KOPT-K1 (cell line): ENCODE measurements at regions not wholly inside any gene's neighbourhood (a gene's known extent, or its start where the extent isn't known, plus 50 kb on each side); places are given as distances from the start of the nearest gene placed in this dataset.

ENCODE experiments used
- H3K27ac ChIP-seq: fragments of 200-600 bp; sonication (generic); 2 replicates; pipeline ENCODE4 v1.5.1; 2016; ENCODE audit warnings: antibody characterized with exemption, mild to moderate bottlenecking, low read depth, low read length; ENCODE audit not compliant: poor library complexity, severe bottlenecking
- H3K36me3 ChIP-seq: fragments of 200-600 bp; sonication (generic); 2 replicates; pipeline ENCODE4 v1.5.1; 2017; ENCODE audit warnings: antibody characterized with exemption, mild to moderate bottlenecking, low read length, moderate library complexity; ENCODE audit not compliant: insufficient read depth
- H3K9me3 ChIP-seq: fragments of 200-600 bp; sonication (generic); 2 replicates; pipeline ENCODE4 v1.5.1; 2017; ENCODE audit warnings: antibody characterized with exemption, low read length, mild to moderate bottlenecking; ENCODE audit not compliant: insufficient read depth, poor library complexity, severe bottlenecking

- H3K36me3 ChIP-seq: no peaks in the 10 kb centered on the region
- no peaks in the 10 kb centered on the region for H3K9me3 ChIP-seq
These were observed 135.4 kb upstream of the GGTLC1 start for GRCh38 chr20:24124003-24124402.

GRCh38 chr20:24118441-24119175, 130.0 kb upstream of the GGTLC1 start:
- Histone ChIP-seq H3K9me3 (no peaks in the 10 kb centered on the region), H3K36me3 (no peaks in the 10 kb centered on the region), H3K27ac (no peak overlapping the region)

More at GRCh38 chr20:24124003-24124402, 135.4 kb upstream of the GGTLC1 start:
- H3K27ac ChIP-seq: no peak overlapping the region

DNA sequence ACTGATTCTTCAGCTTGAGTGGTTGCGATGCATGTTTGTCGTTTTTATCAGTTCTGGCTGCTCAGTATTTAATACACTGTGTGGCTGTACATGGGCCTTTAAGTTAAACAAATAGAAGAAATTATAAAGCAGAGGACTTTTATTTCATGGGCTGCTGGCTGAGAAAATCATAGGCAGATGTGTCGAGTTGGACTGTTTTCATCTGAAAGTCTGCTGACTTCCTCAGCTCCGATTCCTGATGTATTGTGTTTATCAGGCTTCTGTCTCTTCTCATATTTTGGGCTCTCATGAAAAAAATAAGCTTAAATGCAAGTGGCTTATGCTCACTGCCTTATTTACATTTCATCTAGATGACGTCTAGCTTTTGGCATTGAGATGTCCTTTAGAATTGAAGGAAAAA, 129.5 kb upstream of the GGTLC1 start:
- H3K27ac ChIP-seq: no peak overlapping the region
- no peaks in the 10 kb centered on the region for H3K36me3 ChIP-seq
- no peaks in the 10 kb centered on the region for H3K9me3 ChIP-seq

DNA sequence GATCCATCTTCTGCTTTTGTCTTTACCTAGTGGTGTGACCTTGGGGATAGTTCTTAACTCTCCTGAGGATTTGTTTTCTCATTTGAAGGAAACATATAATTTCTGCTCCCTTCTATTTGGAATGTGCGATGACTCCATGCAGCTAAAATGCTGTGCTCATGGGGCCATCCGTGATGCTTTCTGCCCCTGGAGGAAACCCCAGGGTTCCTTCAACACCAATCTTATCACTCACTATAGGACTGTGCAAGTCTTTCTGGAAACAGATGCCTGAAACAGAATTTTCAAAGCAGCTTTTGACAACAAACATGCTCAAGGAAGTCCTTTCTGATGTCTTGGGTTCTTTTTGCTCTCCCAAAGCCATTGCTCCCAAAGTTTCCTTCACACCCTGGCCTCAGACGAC, 128.8 kb upstream of the GGTLC1 start:
- Histone ChIP-seq H3K27ac (no peak overlapping the region), H3K36me3 (no peaks in the 10 kb centered on the region), H3K9me3 (no peaks in the 10 kb centered on the region)

DNA sequence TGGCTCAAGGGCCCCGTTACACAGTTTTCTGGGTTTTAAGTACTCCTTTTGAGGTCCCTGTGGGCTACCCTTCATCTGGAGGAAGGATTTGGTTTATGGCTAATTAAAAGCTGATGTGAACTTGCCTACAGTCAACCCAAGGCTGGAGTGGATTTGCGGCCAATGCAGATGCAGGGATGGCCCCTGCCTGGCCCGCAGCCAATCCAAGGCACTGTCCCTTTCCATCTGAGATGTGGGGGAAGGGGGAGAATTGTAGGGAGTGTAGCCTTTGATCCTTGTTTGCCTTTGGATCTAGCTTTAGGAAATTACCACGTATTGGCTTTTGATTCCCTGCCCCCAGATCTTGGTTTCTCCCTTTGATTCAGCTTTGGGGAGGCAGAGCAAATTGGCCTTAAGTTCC, 128.0 kb upstream of the GGTLC1 start:
- no peak overlapping the region for H3K27ac ChIP-seq
- H3K9me3 ChIP-seq: no peaks in the 10 kb centered on the region
- no peaks in the 10 kb centered on the region for H3K36me3 ChIP-seq

GRCh38 chr20:24112360-24112759, 123.8 kb upstream of the GGTLC1 start:
- no peaks in the 10 kb centered on the region for H3K36me3 ChIP-seq
- no peak overlapping the region for H3K27ac ChIP-seq
- H3K9me3 ChIP-seq: no peaks in the 10 kb centered on the region

DNA sequence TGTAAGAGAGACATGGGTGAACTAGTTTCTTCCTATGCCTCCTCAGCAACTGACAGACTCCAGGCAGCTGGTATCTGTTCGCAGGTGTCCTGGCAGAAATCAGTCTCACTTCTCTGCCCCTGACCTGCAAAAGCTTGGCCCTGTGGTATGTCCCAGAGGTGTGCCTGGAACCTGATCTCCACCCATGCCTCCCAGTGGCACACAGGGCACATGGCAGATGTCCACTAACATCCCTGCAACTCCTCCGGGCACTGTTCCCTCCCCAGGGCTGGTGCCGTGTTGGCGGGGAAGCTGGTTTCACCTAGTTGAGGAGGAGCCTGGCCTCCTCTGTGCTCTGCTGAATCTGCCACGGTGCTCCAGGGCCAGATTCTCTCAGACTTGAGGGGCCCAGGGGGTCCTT, 123.3 kb upstream of the GGTLC1 start:
- no peak overlapping the region for H3K27ac ChIP-seq
- no peaks in the 10 kb centered on the region for H3K36me3 ChIP-seq
- H3K9me3 ChIP-seq: no peaks in the 10 kb centered on the region

DNA sequence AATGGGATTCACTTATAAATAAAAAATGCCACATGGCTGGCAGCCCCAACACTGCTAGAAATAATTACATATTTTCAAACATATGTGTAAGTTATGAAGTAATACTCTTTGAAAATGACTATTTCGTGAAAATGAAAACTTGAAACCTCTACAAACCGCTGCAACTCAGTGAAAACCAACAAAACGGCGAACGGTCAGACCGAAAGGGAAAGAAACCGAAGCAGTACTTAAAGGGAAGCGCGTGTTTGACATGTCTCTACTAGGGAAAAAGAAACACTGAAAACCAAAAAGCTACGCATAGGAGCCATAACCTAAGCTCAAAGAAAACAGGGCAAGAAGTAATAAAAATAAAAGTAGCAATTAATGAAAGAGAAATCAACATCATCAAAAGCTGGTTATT, 121.0 kb upstream of the GGTLC1 start:
- no peaks in the 10 kb centered on the region for H3K36me3 ChIP-seq
- H3K9me3 ChIP-seq: no peaks in the 10 kb centered on the region
- no peak overlapping the region for H3K27ac ChIP-seq

DNA sequence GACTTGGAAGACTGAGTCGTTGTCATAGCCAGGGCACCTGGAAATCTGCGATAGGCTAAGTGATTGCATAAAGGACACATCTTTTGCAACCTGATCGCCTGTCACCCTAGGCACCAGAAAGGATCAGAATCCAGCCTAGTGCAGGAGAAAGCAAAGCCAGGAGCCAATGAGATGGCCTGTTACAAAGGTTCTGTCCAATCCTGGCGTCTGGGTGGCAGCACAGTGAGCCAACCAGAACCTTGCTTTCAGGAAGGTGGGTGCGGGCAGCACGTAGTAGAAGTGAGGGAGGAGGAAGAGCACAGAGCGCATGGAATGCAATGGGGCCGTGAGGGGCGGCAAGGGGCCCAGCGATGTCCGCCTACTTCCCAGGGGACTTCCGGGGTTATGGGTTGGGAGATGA, 120.4 kb upstream of the GGTLC1 start:
- no peak overlapping the region for H3K27ac ChIP-seq
- H3K9me3 ChIP-seq: no peaks in the 10 kb centered on the region
- no peaks in the 10 kb centered on the region for H3K36me3 ChIP-seq

GRCh38 chr20:24108581-24108980, 120.0 kb upstream of the GGTLC1 start:
- Histone ChIP-seq H3K27ac (no peak overlapping the region), H3K9me3 (no peaks in the 10 kb centered on the region), H3K36me3 (no peaks in the 10 kb centered on the region)

DNA sequence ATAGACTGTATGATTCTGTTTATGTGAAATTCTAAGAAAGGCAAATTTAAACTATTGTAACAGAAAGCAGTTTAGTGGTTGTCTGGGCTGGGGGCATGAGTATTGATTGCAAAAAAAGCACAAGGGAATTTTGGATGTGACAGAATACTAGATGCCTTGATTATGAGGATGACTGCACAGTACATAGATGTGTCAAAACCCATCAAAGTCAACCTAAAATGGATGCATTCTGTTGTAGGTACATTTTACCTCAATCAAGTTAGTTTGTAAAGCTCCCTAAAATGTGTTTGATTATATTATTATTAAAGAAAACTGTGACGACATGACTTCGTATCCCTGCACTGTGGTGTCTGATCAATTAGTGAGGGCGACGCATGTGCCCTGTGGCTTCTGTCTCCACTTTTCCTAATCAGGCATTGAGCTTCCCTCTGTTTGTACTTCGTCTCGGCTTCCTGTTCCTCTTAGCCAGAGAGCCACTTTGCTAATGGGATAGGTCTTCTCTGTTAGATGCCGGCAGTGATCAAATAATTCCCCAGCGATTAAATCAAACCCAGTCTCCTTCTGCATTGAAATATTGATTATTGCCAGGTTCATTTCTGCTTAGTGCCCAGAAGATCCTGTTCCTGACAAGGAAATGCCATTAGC, 118.3 kb upstream of the GGTLC1 start:
- no peaks in the 10 kb centered on the region for H3K36me3 ChIP-seq
- H3K9me3 ChIP-seq: no peaks in the 10 kb centered on the region
- H3K27ac ChIP-seq: no peak overlapping the region

DNA sequence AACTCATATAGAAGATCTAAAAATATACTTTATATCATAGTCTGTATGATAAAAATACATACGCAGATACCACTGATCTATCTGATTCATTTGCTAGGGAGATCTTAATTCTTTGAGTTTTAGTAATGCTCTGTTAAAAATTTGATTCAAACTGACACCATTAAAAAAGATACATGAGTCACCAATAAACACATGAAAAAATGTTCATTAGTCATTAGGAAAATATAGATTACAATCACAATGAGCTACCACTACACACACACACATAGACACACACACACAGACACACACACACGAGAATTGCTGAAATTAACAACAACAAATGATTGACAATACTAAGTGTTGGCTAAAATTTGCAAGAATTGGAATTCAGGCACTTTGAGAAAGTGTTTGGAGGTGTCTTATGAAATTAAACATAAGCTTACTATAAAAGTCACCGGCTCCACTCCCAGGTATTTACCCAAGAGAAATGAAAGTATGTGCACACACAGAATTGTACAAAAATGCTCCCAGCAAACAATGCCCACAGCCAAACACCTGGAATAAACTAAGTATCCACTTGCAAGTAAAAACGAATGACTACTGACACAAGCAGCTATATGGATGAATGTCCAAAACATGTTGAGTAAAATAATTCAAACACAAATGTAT, 117.7 kb upstream of the GGTLC1 start:
- Histone ChIP-seq H3K9me3 (no peaks in the 10 kb centered on the region), H3K36me3 (no peaks in the 10 kb centered on the region), H3K27ac (no peak overlapping the region)

GRCh38 chr20:24102749-24103333, 114.3 kb upstream of the GGTLC1 start:
- no peak overlapping the region for H3K27ac ChIP-seq
- H3K36me3 ChIP-seq: no peaks in the 10 kb centered on the region
- no peaks in the 10 kb centered on the region for H3K9me3 ChIP-seq

DNA sequence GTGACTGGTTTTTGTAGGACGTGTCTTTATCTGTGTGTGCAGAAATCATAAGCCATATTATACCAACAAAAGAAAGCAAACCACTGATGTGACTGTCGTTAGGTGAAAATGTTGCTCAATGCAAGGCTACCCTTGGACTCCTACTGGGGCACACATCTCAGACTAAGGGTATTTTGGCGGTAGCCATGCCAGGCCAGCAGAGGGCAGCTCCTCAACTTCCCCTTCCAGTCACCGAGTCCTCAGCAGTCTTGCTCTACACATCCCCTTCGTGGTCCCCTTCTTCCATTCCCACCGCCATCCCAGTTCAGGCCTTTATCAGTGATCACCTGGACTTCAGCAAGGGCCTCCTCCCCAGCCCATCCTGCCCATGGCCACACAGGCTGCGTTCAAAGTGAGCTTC, 113.7 kb upstream of the GGTLC1 start:
- H3K27ac ChIP-seq: no peak overlapping the region
- no peaks in the 10 kb centered on the region for H3K9me3 ChIP-seq
- H3K36me3 ChIP-seq: no peaks in the 10 kb centered on the region

DNA sequence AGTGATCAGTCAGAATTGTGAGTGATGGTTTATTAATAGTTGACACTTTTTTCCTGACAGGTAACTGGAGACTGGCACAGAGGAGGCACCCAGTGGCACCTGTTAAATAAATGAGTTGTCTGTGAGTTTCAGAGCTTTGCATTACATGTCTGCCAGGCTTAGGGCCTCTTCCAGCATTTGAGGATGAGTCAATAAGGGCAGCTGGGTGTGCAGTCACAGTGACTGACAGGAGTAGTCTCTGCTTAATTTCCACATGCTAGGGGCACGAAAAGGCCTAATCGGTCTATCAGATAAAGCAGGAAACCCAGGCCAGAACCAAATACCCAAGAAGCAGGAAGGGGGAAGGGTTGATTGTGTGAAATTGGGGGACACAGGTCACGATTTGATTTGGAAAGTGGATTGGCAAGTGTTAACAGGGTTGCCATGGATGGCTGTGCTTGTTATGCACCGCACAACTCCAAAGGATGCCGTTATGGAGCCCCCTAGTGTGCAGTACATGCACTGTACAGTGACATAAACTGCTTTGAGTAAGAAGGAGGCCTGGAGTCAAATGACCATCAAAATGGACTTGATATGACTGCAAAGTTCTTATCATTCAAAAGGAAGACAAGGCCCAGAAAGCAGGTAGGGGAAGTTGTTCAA, 111.9 kb upstream of the GGTLC1 start:
- Histone ChIP-seq H3K9me3 (no peaks in the 10 kb centered on the region), H3K36me3 (no peaks in the 10 kb centered on the region), H3K27ac (no peak overlapping the region)
